ENCODE measurements at regions not wholly inside any gene's neighbourhood (a gene's known extent, or its start where the extent isn't known, plus 50 kb on each side); places are given as distances from the start of the nearest gene placed in this dataset.

- H3K27ac ChIP-seq, result no peak overlapping the region
- H3K4me3 ChIP-seq, result no peak overlapping the region
- H3K27me3 ChIP-seq, result no peaks in the 10 kb centered on the region
- WGBS, result 48% methylated on average over 3 of the region's 3 CpGs
- no peaks in the 10 kb centered on the region for H3K4me1 ChIP-seq
- H3K36me3 ChIP-seq, result no peaks in the 10 kb centered on the region
- no peak for DNase-seq (ENCODE audit: low spot score in 2 of 2)
- H3K9me3 ChIP-seq, result no peaks in the 10 kb centered on the region
- no peak for TF ChIP-seq POLR2AphosphoS5 (IDR thresholded peaks at IDR 0.05)
- TF ChIP-seq POLR2A (IDR thresholded peaks at IDR 0.05), result no peak
- TF ChIP-seq, protein P1, sequence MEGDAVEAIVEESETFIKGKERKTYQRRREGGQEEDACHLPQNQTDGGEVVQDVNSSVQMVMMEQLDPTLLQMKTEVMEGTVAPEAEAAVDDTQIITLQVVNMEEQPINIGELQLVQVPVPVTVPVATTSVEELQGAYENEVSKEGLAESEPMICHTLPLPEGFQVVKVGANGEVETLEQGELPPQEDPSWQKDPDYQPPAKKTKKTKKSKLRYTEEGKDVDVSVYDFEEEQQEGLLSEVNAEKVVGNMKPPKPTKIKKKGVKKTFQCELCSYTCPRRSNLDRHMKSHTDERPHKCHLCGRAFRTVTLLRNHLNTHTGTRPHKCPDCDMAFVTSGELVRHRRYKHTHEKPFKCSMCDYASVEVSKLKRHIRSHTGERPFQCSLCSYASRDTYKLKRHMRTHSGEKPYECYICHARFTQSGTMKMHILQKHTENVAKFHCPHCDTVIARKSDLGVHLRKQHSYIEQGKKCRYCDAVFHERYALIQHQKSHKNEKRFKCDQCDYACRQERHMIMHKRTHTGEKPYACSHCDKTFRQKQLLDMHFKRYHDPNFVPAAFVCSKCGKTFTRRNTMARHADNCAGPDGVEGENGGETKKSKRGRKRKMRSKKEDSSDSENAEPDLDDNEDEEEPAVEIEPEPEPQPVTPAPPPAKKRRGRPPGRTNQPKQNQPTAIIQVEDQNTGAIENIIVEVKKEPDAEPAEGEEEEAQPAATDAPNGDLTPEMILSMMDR (IDR thresholded peaks at IDR 0.05), result no peak
- no peak for TF ChIP-seq EP300 (IDR thresholded peaks at IDR 0.05)
These were observed 147.2 kb upstream of the HNMT start for GRCh38 chr2:137817058-137817457.

- 81% methylated on average over 4 of the region's 4 CpGs for WGBS
- Histone ChIP-seq H3K4me3 (no peak overlapping the region), H3K4me1 (no peaks in the 10 kb centered on the region), H3K9me3 (no peaks in the 10 kb centered on the region), H3K36me3 (no peaks in the 10 kb centered on the region), H3K27ac (no peak overlapping the region), H3K27me3 (no peaks in the 10 kb centered on the region)
- TF ChIP-seq POLR2AphosphoS5 (IDR thresholded peaks at IDR 0.05) (no peak), EP300 (IDR thresholded peaks at IDR 0.05) (no peak), POLR2A (IDR thresholded peaks at IDR 0.05) (no peak)
- TF ChIP-seq, protein P1 (IDR thresholded peaks at IDR 0.05), result no peak
- DNase-seq (ENCODE audit: low spot score in 2 of 2), result no peak
These were observed 141.1 kb upstream of the HNMT start for GRCh38 chr2:137823196-137823595.

GRCh38 chr2:137824501-137824900 lies 139.8 kb upstream of the HNMT start:
- no peaks in the 10 kb centered on the region for H3K9me3 ChIP-seq
- no peak overlapping the region for H3K4me3 ChIP-seq
- H3K27ac ChIP-seq, result no peak overlapping the region
- no peaks in the 10 kb centered on the region for H3K4me1 ChIP-seq
- no peaks in the 10 kb centered on the region for H3K36me3 ChIP-seq
- TF ChIP-seq EP300 (IDR thresholded peaks at IDR 0.05) (no peak), POLR2A (IDR thresholded peaks at IDR 0.05) (no peak), POLR2AphosphoS5 (IDR thresholded peaks at IDR 0.05) (no peak)
- TF ChIP-seq, protein P1 (IDR thresholded peaks at IDR 0.05), result no peak
- no peak for DNase-seq (ENCODE audit: low spot score in 2 of 2)
- WGBS, result 66% methylated on average over 1 of the region's 1 CpG
- H3K27me3 ChIP-seq, result no peaks in the 10 kb centered on the region

DNA sequence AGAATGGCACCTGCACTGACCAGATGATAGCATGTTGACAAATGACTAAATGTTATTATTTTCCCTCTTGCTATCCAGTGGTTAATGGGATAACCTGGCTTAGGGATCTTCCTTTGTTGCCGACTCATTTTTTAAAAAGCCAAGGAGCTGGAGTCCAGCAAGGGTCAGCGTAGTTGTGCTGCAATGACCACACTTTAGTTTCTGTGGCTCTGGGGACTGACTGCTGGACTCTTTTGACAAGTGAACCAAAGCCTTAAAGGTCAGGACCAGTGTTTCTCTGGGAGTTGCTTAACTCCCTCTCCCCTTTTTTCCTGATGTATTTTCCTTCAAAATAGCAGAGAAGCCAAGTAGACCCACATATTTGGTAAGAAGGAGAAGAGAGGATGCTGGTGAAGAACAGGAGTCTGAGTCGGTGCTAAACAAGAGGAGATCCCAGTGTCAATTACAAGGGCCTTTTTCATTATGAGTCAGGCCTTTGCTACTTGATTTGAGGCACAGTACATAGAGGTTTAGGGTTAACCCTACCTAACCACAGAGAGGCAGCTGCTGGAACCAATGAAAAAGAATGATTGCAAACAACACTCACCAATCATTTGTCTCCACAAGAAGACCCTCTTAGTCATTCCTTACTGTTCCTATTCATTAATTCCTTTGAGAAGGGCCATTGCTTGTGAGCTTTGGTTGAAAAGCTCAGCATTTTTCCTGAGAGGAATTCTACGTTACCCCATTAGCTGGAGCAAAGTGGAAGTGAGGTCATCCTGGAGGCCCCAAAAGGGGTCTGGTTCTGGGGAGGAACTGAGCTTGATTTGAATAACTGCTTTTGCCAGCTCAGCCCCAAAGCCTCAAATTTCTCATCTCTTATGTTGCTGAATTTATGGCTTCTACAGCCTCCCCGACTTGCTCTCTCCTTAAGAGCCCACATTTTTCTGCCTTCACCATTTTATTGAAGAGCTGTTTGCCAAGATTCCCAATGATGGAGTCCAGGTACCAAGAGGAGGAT lies 137.6 kb upstream of the HNMT start:
- TF ChIP-seq, protein P1 (IDR thresholded peaks at IDR 0.05), result no peak
- Histone ChIP-seq H3K27me3 (no peaks in the 10 kb centered on the region), H3K4me1 (no peaks in the 10 kb centered on the region), H3K27ac (no peak overlapping the region), H3K9me3 (no peaks in the 10 kb centered on the region), H3K4me3 (no peak overlapping the region), H3K36me3 (no peaks in the 10 kb centered on the region)
- 77% methylated on average over 5 of the region's 5 CpGs for WGBS
- no peak for DNase-seq (ENCODE audit: low spot score in 2 of 2)

- Histone ChIP-seq H3K4me3 (no peak overlapping the region), H3K27me3 (no peaks in the 10 kb centered on the region), H3K9me3 (no peaks in the 10 kb centered on the region), H3K27ac (no peak overlapping the region), H3K4me1 (no peaks in the 10 kb centered on the region), H3K36me3 (no peaks in the 10 kb centered on the region)
- WGBS, result 48% methylated on average over 3 of the region's 3 CpGs
- DNase-seq (ENCODE audit: low spot score in 2 of 2), result no peak
- TF ChIP-seq POLR2A (IDR thresholded peaks at IDR 0.05) (no peak), POLR2AphosphoS5 (IDR thresholded peaks at IDR 0.05) (no peak), EP300 (IDR thresholded peaks at IDR 0.05) (no peak)
- TF ChIP-seq, protein P1 (IDR thresholded peaks at IDR 0.05), result no peak
These were observed 135.6 kb upstream of the HNMT start for GRCh38 chr2:137828624-137829023.
